ENCODE measurements at regions not wholly inside any gene's neighbourhood (a gene's known extent, or its start where the extent isn't known, plus 50 kb on each side); places are given as distances from the start of the nearest gene placed in this dataset.

GRCh38 chr12:67568055-67568454, 80.5 kb upstream of the DYRK2 start:
- H3K4me3 ChIP-seq (ENCODE audit: low read depth, low read length), result no peak overlapping the region
- no peak for DNase-seq (ENCODE audit: low read depth)
- TF ChIP-seq, protein P1, sequence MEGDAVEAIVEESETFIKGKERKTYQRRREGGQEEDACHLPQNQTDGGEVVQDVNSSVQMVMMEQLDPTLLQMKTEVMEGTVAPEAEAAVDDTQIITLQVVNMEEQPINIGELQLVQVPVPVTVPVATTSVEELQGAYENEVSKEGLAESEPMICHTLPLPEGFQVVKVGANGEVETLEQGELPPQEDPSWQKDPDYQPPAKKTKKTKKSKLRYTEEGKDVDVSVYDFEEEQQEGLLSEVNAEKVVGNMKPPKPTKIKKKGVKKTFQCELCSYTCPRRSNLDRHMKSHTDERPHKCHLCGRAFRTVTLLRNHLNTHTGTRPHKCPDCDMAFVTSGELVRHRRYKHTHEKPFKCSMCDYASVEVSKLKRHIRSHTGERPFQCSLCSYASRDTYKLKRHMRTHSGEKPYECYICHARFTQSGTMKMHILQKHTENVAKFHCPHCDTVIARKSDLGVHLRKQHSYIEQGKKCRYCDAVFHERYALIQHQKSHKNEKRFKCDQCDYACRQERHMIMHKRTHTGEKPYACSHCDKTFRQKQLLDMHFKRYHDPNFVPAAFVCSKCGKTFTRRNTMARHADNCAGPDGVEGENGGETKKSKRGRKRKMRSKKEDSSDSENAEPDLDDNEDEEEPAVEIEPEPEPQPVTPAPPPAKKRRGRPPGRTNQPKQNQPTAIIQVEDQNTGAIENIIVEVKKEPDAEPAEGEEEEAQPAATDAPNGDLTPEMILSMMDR (IDR thresholded peaks at IDR 0.05; ENCODE audit: control insufficient read depth, extremely low read depth, insufficient read depth), result no peak

- DNase-seq (ENCODE audit: low read depth), result no peak
- TF ChIP-seq, protein P1 (IDR thresholded peaks at IDR 0.05; ENCODE audit: control insufficient read depth, extremely low read depth, insufficient read depth), result no peak
- H3K4me3 ChIP-seq (ENCODE audit: low read depth, low read length), result no peak overlapping the region
These were observed 76.1 kb upstream of the DYRK2 start for GRCh38 chr12:67572492-67572891.

DNA sequence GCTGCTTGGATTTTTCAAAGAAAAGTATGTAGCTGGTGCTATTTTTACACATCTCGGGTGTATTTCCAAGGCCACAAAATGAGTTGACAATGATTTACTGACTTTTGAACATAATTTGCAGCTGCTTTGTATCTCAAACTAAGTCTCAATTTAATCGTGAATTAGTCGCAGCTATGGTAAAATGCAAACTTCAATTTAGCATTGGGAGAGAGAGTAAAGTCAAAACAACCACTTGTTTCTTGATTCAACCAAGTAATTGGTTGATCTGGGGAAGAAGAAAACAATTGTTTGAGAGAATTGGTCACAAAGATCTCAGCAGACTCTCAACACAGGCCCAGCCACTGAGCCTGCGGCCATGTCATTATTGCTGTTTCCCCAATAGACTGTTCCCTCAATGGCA, 75.0 kb upstream of the DYRK2 start:
- DNase-seq (ENCODE audit: low read depth), result no peak
- TF ChIP-seq, protein P1 (IDR thresholded peaks at IDR 0.05; ENCODE audit: control insufficient read depth, extremely low read depth, insufficient read depth), result no peak
- H3K4me3 ChIP-seq (ENCODE audit: low read depth, low read length), result no peak overlapping the region

DNA sequence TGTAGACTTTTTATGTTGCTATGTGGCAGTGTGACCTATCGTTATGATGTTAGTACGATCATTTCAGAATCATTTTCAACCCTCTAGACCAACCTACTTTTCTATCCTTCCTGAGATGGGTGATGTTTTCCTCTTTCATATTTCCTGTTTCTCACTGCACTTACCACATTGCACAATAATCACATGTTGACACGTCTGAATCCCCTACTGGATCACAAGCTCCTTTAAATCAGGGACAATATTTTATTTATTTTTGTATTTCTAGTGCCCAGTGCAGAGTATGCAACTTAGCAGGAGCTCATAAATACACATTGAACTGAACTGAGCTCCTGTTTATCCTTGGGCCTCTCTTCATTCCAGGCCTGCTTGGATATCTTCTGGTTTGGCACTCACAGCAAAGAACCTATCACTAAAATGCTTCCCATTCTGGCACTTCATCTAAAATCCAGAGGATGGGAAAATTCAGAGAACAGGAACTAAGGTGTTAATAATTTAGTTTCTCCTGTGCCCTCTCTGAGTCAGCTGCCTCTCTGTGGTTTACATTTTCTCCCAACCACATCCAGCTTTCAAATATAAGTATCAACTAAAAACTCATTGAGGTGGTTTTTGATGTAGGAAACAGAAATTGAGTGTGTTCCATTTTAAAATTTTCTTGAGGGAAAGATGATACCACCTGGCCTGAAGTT, 69.4 kb upstream of the DYRK2 start:
- H3K4me3 ChIP-seq (ENCODE audit: low read depth, low read length), result no peak overlapping the region
- DNase-seq (ENCODE audit: low read depth), result no peak
- TF ChIP-seq, protein P1 (IDR thresholded peaks at IDR 0.05; ENCODE audit: control insufficient read depth, extremely low read depth, insufficient read depth), result no peak

DNA sequence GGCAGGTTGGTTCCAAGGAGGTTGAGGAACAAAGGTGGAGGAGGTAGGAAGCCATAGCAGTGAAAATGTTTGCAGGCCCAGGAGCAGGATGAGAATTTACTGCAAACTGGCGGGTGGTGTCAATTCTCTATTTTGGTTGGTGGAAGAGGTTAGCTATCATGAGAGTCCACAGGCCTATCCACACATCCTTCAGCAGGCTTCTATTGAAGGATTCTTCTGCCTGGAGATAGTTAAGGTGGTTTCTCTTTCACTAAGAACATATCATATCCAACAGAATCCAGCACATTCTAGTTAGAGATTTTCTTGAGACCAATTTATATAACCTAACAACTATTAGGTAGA, 68.9 kb upstream of the DYRK2 start:
- TF ChIP-seq, protein P1 (IDR thresholded peaks at IDR 0.05; ENCODE audit: control insufficient read depth, extremely low read depth, insufficient read depth), result no peak
- no peak for DNase-seq (ENCODE audit: low read depth)
- H3K4me3 ChIP-seq (ENCODE audit: low read depth, low read length), result no peak overlapping the region

- no peak overlapping the region for H3K4me3 ChIP-seq (ENCODE audit: low read depth, low read length)
- no peak for DNase-seq (ENCODE audit: low read depth)
- TF ChIP-seq, protein P1 (IDR thresholded peaks at IDR 0.05; ENCODE audit: control insufficient read depth, extremely low read depth, insufficient read depth), result no peak
These were observed 66.2 kb upstream of the DYRK2 start for GRCh38 chr12:67582238-67582834.

GRCh38 chr12:67582844-67583243, 65.7 kb upstream of the DYRK2 start:
- no peak for DNase-seq (ENCODE audit: low read depth)

More at GRCh38 chr12:67582844-67583243, 65.7 kb upstream of the DYRK2 start:
- H3K4me3 ChIP-seq (ENCODE audit: low read depth, low read length), result no peak overlapping the region
- TF ChIP-seq, protein P1 (IDR thresholded peaks at IDR 0.05; ENCODE audit: control insufficient read depth, extremely low read depth, insufficient read depth), result no peak
